Effector memory CD8-positive, alpha-beta T cell (primary cell): ENCODE measurements at regions not wholly inside any gene's neighbourhood (a gene's known extent, or its start where the extent isn't known, plus 50 kb on each side); places are given as distances from the start of the nearest gene placed in this dataset.

Experiments
- ATAC-seq: fragments of 150-1000 bp; cut with Tn5 transposase; replicated peaks from 2 replicates; pipeline ENCODE4 v1.10.0; 2021; ENCODE audit warnings: mild to moderate bottlenecking, moderate library complexity
- DNase-seq, 3 experiments: peaks; one replicate each; pipeline ENCODE4 v3.0.0; 2021
- H3K27ac Mint-ChIP-seq, 2 donors: one replicate each; pipeline ENCODE4 v1.8.0; 2022; ENCODE audit warnings: mild to moderate bottlenecking in 2 of 2, mixed read lengths in 2 of 2, moderate library complexity in 2 of 2
- H3K27me3 Mint-ChIP-seq, 2 donors: one replicate each; pipeline ENCODE4 v1.8.0; 2022; ENCODE audit warnings: mixed read lengths in 2 of 2
- H3K36me3 Mint-ChIP-seq: one replicate; pipeline ENCODE4 v1.8.0; 2022; ENCODE audit warnings: mild to moderate bottlenecking, moderate library complexity, mixed read lengths; ENCODE audit not compliant: insufficient read depth
- H3K4me1 Mint-ChIP-seq, 2 donors: one replicate each; pipeline ENCODE4 v1.8.0; 2022; ENCODE audit warnings: low read depth in 2 of 2, mixed read lengths in 2 of 2
- H3K4me3 Mint-ChIP-seq, 2 donors: one replicate each; pipeline ENCODE4 v1.8.0; 2022; ENCODE audit warnings: mild to moderate bottlenecking in 2 of 2, mixed read lengths in 2 of 2, moderate library complexity in 2 of 2
- H3K9me3 Mint-ChIP-seq, 2 donors: one replicate each; pipeline ENCODE4 v1.8.0; 2022; ENCODE audit warnings: mixed read lengths in 2 of 2

GRCh38 chr11:29312812-29313211 lies 704.0 kb downstream of the KCNA4 start:
- Mint-ChIP-seq H3K9me3 (peaks cover 4 to 14% of the 10 kb centered on the region in 2 donors), H3K4me3 (no peak overlapping the region), H3K4me1 (no peaks in the 10 kb centered on the region), H3K36me3 (no peaks in the 10 kb centered on the region), H3K27me3 (no peaks in the 10 kb centered on the region), H3K27ac (no peak overlapping the region)
- DNase-seq (no peak), ATAC-seq (no peak)

GRCh38 chr11:29310725-29311342 lies 706.0 kb downstream of the KCNA4 start:
- H3K36me3 Mint-ChIP-seq = no peaks in the 10 kb centered on the region
- DNase-seq (no peak), ATAC-seq (no peak)
- peaks cover 6 to 8% of the 10 kb centered on the region in 2 donors for H3K9me3 Mint-ChIP-seq
- H3K27me3 Mint-ChIP-seq = no peaks in the 10 kb centered on the region
- no peak overlapping the region for H3K27ac Mint-ChIP-seq
- no peak overlapping the region for H3K4me3 Mint-ChIP-seq
- no peaks in the 10 kb centered on the region for H3K4me1 Mint-ChIP-seq

- no peak overlapping the region for H3K4me3 Mint-ChIP-seq
- no peak for ATAC-seq
- H3K4me1 Mint-ChIP-seq = no peaks in the 10 kb centered on the region
- no peaks in the 10 kb centered on the region for H3K27me3 Mint-ChIP-seq
- no peaks in the 10 kb centered on the region for H3K36me3 Mint-ChIP-seq
- DNase-seq = no peak
- peaks cover 6 to 8% of the 10 kb centered on the region in 2 donors for H3K9me3 Mint-ChIP-seq
- H3K27ac Mint-ChIP-seq = no peak overlapping the region
Measured at GRCh38 chr11:29309992-29310391, 706.8 kb downstream of the KCNA4 start.

- ATAC-seq = no peak
- Mint-ChIP-seq H3K27ac (no peak overlapping the region), H3K9me3 (peaks cover 8% of the 10 kb centered on the region in 2 donors), H3K4me1 (no peaks in the 10 kb centered on the region), H3K36me3 (no peaks in the 10 kb centered on the region), H3K27me3 (no peaks in the 10 kb centered on the region), H3K4me3 (no peak overlapping the region)
- DNase-seq = no peak
Measured at GRCh38 chr11:29306527-29306926, 710.3 kb downstream of the KCNA4 start.

- ATAC-seq (no peak), DNase-seq (no peak)
- Mint-ChIP-seq H3K4me3 (no peak overlapping the region), H3K4me1 (no peaks in the 10 kb centered on the region), H3K27me3 (no peaks in the 10 kb centered on the region), H3K27ac (no peak overlapping the region), H3K9me3 (peaks cover 8 to 10% of the 10 kb centered on the region in 2 donors), H3K36me3 (no peaks in the 10 kb centered on the region)
Measured at GRCh38 chr11:29305456-29306232, 711.2 kb downstream of the KCNA4 start.

GRCh38 chr11:29300420-29300819 lies 716.4 kb downstream of the KCNA4 start:
- DNase-seq = no peak
- no peak overlapping the region for H3K27ac Mint-ChIP-seq
- H3K36me3 Mint-ChIP-seq = no peaks in the 10 kb centered on the region
- no peaks in the 10 kb centered on the region for H3K27me3 Mint-ChIP-seq
- H3K9me3 Mint-ChIP-seq = peaks cover 6 to 14% of the 10 kb centered on the region in 2 donors
- no peak overlapping the region for H3K4me3 Mint-ChIP-seq
- no peaks in the 10 kb centered on the region for H3K4me1 Mint-ChIP-seq
- ATAC-seq = no peak

- H3K27ac Mint-ChIP-seq = no peak overlapping the region
- H3K4me3 Mint-ChIP-seq = no peak overlapping the region
- no peak for DNase-seq
- H3K27me3 Mint-ChIP-seq = no peaks in the 10 kb centered on the region
- H3K4me1 Mint-ChIP-seq = no peaks in the 10 kb centered on the region
- no peaks in the 10 kb centered on the region for H3K36me3 Mint-ChIP-seq
- peaks cover 4 to 14% of the 10 kb centered on the region in 2 donors for H3K9me3 Mint-ChIP-seq
- no peak for ATAC-seq
Measured at GRCh38 chr11:29296680-29297079, 720.1 kb downstream of the KCNA4 start.

GRCh38 chr11:29293825-29294224 lies 723.0 kb downstream of the KCNA4 start:
- DNase-seq = no peak
- no peaks in the 10 kb centered on the region for H3K4me1 Mint-ChIP-seq
- H3K9me3 Mint-ChIP-seq = peaks cover 4 to 7% of the 10 kb centered on the region in 2 donors
- H3K27me3 Mint-ChIP-seq = no peaks in the 10 kb centered on the region
- no peak overlapping the region for H3K4me3 Mint-ChIP-seq
- H3K27ac Mint-ChIP-seq = no peak overlapping the region
- ATAC-seq = no peak
- H3K36me3 Mint-ChIP-seq = no peaks in the 10 kb centered on the region

- DNase-seq (no peak), ATAC-seq (no peak)
- Mint-ChIP-seq H3K27me3 (no peaks in the 10 kb centered on the region), H3K4me1 (no peaks in the 10 kb centered on the region), H3K9me3 (peaks cover 0 to 15% of the 10 kb centered on the region in 2 donors), H3K36me3 (no peaks in the 10 kb centered on the region), H3K27ac (no peak overlapping the region), H3K4me3 (no peak overlapping the region)
Measured at GRCh38 chr11:29282088-29282487, 734.7 kb downstream of the KCNA4 start.

GRCh38 chr11:29281271-29281777 lies 735.5 kb downstream of the KCNA4 start:
- DNase-seq = no peak
- H3K27me3 Mint-ChIP-seq = no peaks in the 10 kb centered on the region
- no peak for ATAC-seq
- H3K36me3 Mint-ChIP-seq = no peaks in the 10 kb centered on the region
- peaks cover 0 to 15% of the 10 kb centered on the region in 2 donors for H3K9me3 Mint-ChIP-seq
- no peaks in the 10 kb centered on the region for H3K4me1 Mint-ChIP-seq
- no peak overlapping the region for H3K4me3 Mint-ChIP-seq
- no peak overlapping the region for H3K27ac Mint-ChIP-seq

GRCh38 chr11:29280452-29280851 lies 736.4 kb downstream of the KCNA4 start:
- no peaks in the 10 kb centered on the region for H3K36me3 Mint-ChIP-seq
- no peaks in the 10 kb centered on the region for H3K4me1 Mint-ChIP-seq
- H3K27ac Mint-ChIP-seq = no peak overlapping the region
- ATAC-seq (no peak), DNase-seq (no peak)
- H3K4me3 Mint-ChIP-seq = no peak overlapping the region
- H3K9me3 Mint-ChIP-seq = peaks cover 0 to 17% of the 10 kb centered on the region in 2 donors
- H3K27me3 Mint-ChIP-seq = no peaks in the 10 kb centered on the region

- Mint-ChIP-seq H3K27ac (no peak overlapping the region), H3K4me3 (no peak overlapping the region)
Measured at GRCh38 chr11:29279716-29280115, 737.1 kb downstream of the KCNA4 start.

GRCh38 chr11:29272019-29272654 lies 744.7 kb downstream of the KCNA4 start:
- no peak overlapping the region for H3K4me3 Mint-ChIP-seq
- H3K36me3 Mint-ChIP-seq = no peaks in the 10 kb centered on the region
- ATAC-seq (no peak), DNase-seq (no peak)
- H3K9me3 Mint-ChIP-seq = peaks cover 0 to 7% of the 10 kb centered on the region in 2 donors
- no peaks in the 10 kb centered on the region for H3K27me3 Mint-ChIP-seq
- H3K4me1 Mint-ChIP-seq = no peaks in the 10 kb centered on the region
- H3K27ac Mint-ChIP-seq = no peak overlapping the region

More at GRCh38 chr11:29279716-29280115, 737.1 kb downstream of the KCNA4 start:
- ATAC-seq (no peak), DNase-seq (no peak)
- H3K36me3 Mint-ChIP-seq = no peaks in the 10 kb centered on the region
- no peaks in the 10 kb centered on the region for H3K27me3 Mint-ChIP-seq
- no peaks in the 10 kb centered on the region for H3K4me1 Mint-ChIP-seq
- H3K9me3 Mint-ChIP-seq = peaks cover 0 to 17% of the 10 kb centered on the region in 2 donors
